ENCODE measurements at regions not wholly inside any gene's neighbourhood (a gene's known extent, or its start where the extent isn't known, plus 50 kb on each side); places are given as distances from the start of the nearest gene placed in this dataset.

DNA sequence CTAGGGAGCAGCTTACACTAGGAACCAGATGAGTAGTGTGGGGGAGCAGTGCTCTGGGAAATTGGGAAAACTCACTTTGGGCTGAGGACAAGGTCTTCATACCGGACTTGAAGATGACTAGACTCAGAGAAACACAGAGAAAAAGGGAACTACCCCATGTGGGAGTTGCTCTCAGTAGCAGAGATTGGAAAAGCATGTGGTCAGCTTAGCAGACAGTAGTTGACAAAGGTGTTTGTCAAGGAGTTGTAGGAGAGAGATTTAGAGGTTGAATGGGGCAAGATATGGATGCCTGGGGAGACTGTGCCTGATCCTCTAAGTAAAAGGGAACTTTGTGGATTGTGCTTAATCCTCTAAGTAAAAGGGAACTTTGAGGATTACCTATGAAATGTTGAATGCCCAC is 194.5 kb upstream of the COX10 start:
- TF ChIP-seq EZH2 (IDR thresholded peaks at IDR 0.05; ENCODE audit: borderline replicate concordance, insufficient read depth, low read depth, low read length, poor library complexity, severe bottlenecking): no peak
- TF ChIP-seq, protein P1, sequence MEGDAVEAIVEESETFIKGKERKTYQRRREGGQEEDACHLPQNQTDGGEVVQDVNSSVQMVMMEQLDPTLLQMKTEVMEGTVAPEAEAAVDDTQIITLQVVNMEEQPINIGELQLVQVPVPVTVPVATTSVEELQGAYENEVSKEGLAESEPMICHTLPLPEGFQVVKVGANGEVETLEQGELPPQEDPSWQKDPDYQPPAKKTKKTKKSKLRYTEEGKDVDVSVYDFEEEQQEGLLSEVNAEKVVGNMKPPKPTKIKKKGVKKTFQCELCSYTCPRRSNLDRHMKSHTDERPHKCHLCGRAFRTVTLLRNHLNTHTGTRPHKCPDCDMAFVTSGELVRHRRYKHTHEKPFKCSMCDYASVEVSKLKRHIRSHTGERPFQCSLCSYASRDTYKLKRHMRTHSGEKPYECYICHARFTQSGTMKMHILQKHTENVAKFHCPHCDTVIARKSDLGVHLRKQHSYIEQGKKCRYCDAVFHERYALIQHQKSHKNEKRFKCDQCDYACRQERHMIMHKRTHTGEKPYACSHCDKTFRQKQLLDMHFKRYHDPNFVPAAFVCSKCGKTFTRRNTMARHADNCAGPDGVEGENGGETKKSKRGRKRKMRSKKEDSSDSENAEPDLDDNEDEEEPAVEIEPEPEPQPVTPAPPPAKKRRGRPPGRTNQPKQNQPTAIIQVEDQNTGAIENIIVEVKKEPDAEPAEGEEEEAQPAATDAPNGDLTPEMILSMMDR (IDR thresholded peaks at IDR 0.05): no peak

Measured in B cell (primary cell).